HL-60 (cell line): ENCODE measurements at regions not wholly inside any gene's neighbourhood (a gene's known extent, or its start where the extent isn't known, plus 50 kb on each side); places are given as distances from the start of the nearest gene placed in this dataset.

ENCODE experiments used
- GABPA ChIP-seq: IDR thresholded peaks from 2 replicates; pipeline ENCODE4 v1.6.1; 2012; ENCODE audit warnings: low read depth
- POLR2AphosphoS5 ChIP-seq: IDR thresholded peaks from 2 replicates; pipeline ENCODE4 v1.6.1; 2012; ENCODE audit warnings: low read depth
- SPI1 ChIP-seq: IDR thresholded peaks from 2 replicates; pipeline ENCODE4 v1.6.1; 2012; ENCODE audit warnings: low read depth, mild to moderate bottlenecking, borderline replicate concordance
- TF ChIP-seq, protein P1 (sequence below): IDR thresholded peaks from one replicate; pipeline ENCODE4 v1.5.1; 2011; ENCODE audit warnings: low read length, control low read depth, inconsistent platforms; ENCODE audit not compliant: insufficient read depth
- TF ChIP-seq, protein P2 (sequence below): IDR thresholded peaks from 2 replicates; pipeline ENCODE4 v1.6.1; 2012; ENCODE audit warnings: low read depth; ENCODE audit not compliant: insufficient replicate concordance

DNA sequence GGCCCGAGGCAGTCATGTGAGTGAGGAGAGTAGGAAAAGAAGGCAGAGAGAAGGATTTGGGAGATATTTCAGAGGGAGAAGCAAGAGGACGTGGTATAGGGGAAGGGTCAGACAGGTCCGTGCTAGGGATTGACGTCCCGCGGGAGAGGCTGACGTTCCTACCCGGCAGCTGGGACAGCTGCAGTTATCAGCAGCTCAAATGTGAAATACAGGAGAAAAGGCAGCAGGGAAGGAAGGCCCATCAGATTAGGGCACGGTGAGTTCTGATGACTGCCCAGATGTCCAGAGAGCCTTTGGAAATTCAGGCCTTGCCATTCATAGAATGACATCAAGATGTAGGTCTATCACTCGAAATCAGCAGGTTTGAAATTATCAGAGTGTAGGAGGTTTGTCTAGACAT is 88.4 kb downstream of the IRS2 start:
- TF ChIP-seq POLR2AphosphoS5 = no peak
- TF ChIP-seq, protein P1, sequence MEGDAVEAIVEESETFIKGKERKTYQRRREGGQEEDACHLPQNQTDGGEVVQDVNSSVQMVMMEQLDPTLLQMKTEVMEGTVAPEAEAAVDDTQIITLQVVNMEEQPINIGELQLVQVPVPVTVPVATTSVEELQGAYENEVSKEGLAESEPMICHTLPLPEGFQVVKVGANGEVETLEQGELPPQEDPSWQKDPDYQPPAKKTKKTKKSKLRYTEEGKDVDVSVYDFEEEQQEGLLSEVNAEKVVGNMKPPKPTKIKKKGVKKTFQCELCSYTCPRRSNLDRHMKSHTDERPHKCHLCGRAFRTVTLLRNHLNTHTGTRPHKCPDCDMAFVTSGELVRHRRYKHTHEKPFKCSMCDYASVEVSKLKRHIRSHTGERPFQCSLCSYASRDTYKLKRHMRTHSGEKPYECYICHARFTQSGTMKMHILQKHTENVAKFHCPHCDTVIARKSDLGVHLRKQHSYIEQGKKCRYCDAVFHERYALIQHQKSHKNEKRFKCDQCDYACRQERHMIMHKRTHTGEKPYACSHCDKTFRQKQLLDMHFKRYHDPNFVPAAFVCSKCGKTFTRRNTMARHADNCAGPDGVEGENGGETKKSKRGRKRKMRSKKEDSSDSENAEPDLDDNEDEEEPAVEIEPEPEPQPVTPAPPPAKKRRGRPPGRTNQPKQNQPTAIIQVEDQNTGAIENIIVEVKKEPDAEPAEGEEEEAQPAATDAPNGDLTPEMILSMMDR = no peak
- TF ChIP-seq, protein P2, sequence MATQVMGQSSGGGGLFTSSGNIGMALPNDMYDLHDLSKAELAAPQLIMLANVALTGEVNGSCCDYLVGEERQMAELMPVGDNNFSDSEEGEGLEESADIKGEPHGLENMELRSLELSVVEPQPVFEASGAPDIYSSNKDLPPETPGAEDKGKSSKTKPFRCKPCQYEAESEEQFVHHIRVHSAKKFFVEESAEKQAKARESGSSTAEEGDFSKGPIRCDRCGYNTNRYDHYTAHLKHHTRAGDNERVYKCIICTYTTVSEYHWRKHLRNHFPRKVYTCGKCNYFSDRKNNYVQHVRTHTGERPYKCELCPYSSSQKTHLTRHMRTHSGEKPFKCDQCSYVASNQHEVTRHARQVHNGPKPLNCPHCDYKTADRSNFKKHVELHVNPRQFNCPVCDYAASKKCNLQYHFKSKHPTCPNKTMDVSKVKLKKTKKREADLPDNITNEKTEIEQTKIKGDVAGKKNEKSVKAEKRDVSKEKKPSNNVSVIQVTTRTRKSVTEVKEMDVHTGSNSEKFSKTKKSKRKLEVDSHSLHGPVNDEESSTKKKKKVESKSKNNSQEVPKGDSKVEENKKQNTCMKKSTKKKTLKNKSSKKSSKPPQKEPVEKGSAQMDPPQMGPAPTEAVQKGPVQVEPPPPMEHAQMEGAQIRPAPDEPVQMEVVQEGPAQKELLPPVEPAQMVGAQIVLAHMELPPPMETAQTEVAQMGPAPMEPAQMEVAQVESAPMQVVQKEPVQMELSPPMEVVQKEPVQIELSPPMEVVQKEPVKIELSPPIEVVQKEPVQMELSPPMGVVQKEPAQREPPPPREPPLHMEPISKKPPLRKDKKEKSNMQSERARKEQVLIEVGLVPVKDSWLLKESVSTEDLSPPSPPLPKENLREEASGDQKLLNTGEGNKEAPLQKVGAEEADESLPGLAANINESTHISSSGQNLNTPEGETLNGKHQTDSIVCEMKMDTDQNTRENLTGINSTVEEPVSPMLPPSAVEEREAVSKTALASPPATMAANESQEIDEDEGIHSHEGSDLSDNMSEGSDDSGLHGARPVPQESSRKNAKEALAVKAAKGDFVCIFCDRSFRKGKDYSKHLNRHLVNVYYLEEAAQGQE = no peak
- TF ChIP-seq GABPA = no peak
- TF ChIP-seq SPI1 = no peak
